NCI-H1417 (cell line): ENCODE measurements at regions not wholly inside any gene's neighbourhood (a gene's known extent, or its start where the extent isn't known, plus 50 kb on each side); places are given as distances from the start of the nearest gene placed in this dataset.

Experiments used
- DNase-seq, 3 experiments: peaks; one replicate each; lab custom pipeline; 2025; lab: John Stamatoyannopoulos, UW

GRCh38 chr11:109747839-109748238 lies 325.8 kb downstream of the C11orf87 start:
- no peak for DNase-seq

GRCh38 chr11:109749476-109749875 lies 327.5 kb downstream of the C11orf87 start:
- no peak for DNase-seq

DNA sequence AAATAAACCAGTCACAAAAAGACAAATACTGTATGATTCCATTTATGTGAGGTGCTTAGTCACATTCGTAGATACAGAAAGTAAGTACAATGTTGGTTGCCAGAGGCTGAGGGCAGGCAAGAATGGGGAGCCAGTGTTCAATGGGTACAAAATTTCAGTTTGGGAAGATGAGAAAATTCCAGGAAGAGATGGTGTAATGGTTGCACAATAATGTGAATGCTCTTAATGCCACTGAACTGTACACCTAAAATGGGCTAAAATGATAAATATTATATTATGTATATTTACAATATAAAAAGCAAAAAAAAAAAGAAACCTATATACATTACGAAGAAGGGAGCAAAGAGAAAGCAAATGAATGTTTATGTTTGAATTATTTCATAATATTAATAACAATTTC lies 329.0 kb downstream of the C11orf87 start:
- no peak for DNase-seq

GRCh38 chr11:109752212-109752825 lies 330.3 kb downstream of the C11orf87 start:
- peak in 1 of 3 experiments; percentile 23 for DNase-seq

GRCh38 chr11:109756521-109756920 lies 334.5 kb downstream of the C11orf87 start:
- DNase-seq: no peak

DNA sequence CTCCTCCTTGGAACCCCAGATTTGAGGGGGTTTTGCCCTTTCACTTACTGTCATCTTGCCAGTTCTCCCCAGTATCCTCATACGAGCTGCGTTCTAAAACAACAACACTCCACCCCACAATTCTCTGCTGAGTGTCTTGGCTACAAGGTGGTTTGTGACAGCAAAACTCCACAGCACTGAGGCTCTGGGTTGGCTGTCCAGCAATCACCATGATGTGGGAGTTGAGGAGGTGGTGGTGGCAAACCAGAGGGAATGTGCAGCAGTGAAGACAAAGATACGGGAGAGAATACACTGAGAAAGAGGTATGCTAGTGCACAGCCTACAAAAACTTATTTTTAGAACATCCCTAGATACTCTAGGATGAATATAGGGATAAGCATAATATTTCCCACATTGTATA lies 335.0 kb downstream of the C11orf87 start:
- DNase-seq: no peak

DNA sequence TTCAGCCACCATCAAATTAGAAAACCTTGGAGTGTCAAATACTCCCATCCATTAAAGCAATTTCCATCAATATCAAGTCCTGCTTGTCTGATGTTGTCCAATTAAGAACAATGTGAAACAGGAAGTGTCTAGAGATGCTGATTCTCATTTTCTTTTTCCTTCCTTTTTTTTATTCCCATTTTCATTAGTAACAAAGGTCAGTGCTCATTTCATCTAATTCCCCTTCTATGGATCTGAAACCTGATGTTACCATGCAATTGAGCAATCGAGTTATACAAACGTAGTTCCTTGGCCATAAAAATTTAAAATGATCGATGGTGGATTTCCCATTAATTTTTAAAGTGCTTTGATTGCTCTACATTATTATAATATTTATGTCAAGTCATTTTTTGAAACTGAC lies 330.6 kb upstream of the ZC3H12C start:
- no peak for DNase-seq

DNA sequence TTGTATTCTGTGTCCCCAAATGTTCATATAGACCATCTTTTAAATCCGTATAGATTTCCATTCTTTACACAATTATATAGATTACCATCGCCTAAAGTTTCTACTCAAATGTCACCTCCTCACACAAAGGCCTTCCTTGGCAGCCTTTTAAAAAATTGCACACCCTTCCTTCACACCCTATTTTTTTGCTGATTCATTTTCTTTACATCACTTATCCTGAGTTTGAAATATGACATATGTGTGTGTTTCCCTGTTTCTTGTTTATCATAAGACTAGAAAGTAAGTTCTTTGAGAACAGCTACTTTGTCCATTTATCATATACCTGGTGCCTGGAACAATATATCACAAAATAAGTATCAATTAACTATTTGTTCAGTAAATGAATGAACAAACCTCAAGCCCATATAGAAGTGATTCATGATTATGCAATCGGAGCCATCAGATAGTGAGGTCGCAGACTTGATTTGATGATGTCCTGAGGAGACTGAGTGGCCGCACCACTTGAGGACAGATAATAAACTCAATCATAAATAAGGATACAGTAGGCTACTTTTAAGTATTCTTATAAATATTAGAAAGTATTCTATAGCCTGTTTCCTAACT lies 327.4 kb upstream of the ZC3H12C start:
- no peak for DNase-seq

DNA sequence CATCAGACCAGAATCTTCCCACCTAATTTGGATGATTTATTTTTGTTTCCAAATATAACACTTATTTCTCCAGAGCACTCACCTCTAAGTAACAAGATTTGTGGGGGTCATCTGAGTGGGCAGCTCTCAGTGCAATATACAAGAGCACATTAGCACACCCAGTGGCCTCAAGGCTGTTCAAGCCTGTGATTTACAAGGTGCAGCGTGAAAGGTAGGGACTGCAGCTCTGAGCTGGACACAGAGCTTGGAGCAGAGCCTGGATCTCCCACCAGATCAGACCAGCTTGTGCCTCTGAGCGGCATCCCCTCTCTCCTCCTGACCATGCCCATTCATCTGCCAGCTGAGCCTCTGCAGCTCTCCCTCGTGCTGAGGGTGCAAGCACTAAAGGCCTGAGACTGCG lies 323.3 kb upstream of the ZC3H12C start:
- DNase-seq: peak in 2 of 3 experiments; percentile 30 to 59

- DNase-seq: no peak
Measured at GRCh38 chr11:109770323-109770722, 322.9 kb upstream of the ZC3H12C start.

DNA sequence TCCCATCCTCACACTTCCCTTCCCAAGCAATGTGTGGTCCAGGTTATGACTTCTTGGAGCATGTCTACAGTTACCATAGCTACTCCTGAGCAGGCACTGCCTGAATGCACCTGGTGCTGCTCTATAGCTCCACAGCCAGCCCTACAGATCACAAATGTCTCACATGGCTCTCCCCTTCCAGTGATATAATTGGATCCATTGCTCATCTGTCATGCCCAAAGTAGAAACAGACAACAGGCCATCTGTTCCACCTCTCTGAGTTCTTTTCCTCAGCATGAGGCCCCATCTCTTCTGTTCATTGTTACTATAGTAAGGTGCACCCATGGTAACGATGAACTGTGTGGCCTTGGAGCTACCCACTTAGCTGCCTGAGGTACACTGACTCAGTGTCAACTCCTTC lies 320.3 kb upstream of the ZC3H12C start:
- peak; percentile 86 to 99 (median 90) for DNase-seq

GRCh38 chr11:109775686-109776085 lies 317.5 kb upstream of the ZC3H12C start:
- DNase-seq: no peak

DNA sequence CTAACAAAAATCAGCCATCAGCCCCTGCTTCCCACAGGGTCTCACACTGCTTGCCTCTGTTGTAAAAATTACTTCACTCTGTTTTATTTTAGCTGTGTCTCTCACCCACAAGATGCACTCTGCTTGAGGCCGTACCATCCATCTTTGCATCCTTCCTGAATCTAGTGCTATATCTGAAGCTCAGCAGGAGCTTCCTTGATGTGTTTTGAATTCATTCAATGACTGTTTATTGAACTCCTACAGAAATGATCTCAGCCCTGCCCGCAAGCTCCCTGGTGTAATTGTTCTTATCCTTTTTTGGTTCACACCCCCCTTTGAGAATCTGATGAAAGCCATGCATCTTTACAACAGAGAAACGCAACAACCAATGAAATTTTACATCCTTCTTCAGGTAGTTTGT lies 310.2 kb upstream of the ZC3H12C start:
- peak in 1 of 3 experiments; percentile 51 for DNase-seq

DNA sequence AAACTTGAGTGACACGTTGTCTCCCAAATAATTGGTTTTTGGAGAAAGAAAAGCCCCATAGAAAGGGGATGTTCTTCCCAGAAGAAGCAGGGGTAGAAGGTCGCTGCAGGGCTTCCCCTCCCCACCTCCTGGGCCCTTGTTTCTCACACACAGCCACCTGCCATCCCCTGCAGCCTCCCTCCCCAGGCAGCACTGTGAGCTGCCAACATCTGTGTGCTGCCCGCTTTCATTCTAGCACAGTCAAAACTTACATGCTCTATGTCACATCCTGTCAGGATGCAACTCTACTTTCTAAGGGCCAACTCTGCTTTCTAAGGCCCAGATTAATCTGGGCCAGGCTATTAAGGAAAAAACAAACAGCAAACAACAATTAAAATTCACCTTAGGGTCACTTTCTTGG lies 309.4 kb upstream of the ZC3H12C start:
- peak in 2 of 3 experiments; percentile 73 to 86 for DNase-seq

- DNase-seq: peak in 2 of 3 experiments; percentile 57 to 93
Measured at GRCh38 chr11:109784536-109784935, 308.7 kb upstream of the ZC3H12C start.

GRCh38 chr11:109785198-109785597 lies 308.0 kb upstream of the ZC3H12C start:
- DNase-seq: peak in 2 of 3 experiments; percentile 52 to 96

DNA sequence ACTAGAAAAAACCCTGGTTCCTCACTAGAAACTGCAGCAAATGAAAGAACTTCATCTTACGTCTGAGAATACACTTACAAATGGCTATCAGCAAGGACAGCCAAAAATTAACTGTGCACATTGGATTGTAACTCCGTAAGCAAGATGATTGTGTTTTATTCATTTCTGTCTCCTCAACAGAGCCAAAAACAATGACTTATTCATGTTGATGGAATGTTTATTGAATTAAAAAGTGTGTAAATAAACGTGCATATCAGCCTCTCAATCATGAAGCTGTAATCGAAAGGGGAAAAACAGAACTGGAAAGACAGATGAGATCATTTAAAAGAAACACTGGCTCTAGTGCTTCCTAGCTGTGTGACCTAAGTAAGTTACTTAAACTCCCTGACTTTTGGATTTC lies 307.5 kb upstream of the ZC3H12C start:
- DNase-seq: peak in 1 of 3 experiments; percentile 74

- DNase-seq: peak in 1 of 3 experiments; percentile 32
Measured at GRCh38 chr11:109788948-109789490, 304.2 kb upstream of the ZC3H12C start.

- no peak for DNase-seq
Measured at GRCh38 chr11:109789901-109790300, 303.3 kb upstream of the ZC3H12C start.

DNA sequence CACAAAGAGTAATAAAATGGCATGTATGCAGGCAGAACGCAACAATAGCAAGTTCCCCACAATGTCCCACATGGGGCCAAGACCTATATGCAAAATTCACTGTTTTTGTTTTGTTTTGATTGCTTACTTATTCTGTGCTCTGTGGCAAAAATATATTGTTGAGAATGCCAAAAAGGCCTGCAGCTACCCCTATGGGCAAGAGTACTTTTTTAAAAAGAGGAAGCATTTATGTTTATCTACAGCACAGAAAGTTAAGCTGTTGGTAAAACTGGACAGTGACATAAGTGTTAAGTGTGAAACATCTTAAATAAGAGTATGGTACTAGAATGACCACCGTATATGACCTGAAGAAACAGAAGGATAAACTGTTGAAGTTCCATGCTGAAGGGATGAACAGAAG lies 301.9 kb upstream of the ZC3H12C start:
- no peak for DNase-seq

- DNase-seq: no peak
Measured at GRCh38 chr11:109794501-109794900, 298.7 kb upstream of the ZC3H12C start.

DNA sequence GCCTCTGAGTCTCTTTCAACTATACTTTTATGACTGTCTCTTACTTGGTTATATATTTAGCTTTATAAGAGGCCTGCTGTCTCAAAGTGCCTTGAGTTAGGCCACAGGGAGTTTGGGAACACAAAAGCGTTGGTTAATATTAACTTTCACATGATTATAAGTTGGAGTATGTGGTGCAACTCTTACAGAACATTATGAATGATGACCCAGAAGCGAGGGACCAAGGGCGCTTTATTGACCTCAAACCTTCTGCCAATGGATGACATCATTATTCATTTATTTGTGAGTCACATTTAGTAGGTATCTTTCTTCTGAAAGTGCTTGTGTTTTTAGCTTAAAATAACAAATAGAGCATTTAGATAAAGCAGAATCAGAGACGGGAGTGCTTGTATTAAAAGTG lies 298.0 kb upstream of the ZC3H12C start:
- DNase-seq: no peak

DNA sequence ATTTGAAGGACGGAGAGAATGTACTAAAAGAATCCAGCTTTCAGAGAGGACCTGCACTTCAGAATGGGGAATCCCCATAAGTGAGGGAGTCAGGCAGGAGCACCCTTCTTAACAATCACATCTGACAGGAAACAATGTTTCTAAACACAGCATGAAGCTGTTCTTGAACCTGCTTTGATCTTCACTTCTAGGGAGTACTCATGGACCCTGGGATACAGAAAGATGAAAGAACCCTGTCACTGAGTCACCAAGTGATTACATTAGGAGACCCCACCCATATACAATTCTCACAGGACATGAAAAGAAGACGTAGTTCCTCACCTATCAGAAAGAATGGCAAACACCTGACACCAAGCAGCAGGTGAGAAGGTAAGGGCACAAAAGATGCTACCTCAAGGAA lies 296.9 kb upstream of the ZC3H12C start:
- no peak for DNase-seq

DNA sequence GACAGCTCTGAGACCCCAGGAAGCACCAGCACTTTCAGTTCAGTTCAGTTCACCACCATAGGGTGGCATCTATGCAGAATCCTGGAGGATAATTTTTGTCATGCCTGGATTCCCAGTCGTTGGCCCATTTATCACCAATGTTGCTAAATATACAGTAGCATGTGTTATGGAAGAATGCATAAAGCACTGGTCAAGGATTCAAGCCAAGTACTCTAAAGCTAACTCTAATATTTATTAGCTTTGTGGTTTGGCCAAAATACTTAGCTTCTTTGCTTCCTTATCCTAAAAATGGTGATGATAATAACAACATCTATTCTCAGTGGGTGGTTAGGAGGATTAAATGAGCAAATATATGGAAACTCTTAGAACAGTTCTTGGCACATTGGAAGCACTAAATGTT lies 294.7 kb upstream of the ZC3H12C start:
- no peak for DNase-seq
